Liver (tissue), 8 donors: ENCODE measurements at regions not wholly inside any gene's neighbourhood (a gene's known extent, or its start where the extent isn't known, plus 50 kb on each side); places are given as distances from the start of the nearest gene placed in this dataset.
"Not testable (repeated sequence)": the region's sequence is repeated elsewhere in the genome, so short reads cannot be mapped to it uniquely, and the experiment has no call there.

Source experiments
- DNase-seq: peaks from one replicate; pipeline ENCODE4 v3.0.0-alpha.2; 2017; ENCODE audit warnings: low spot score
- H3K27ac ChIP-seq, 2 donors: one replicate each; pipeline ENCODE4 v1.7.0; 2013; ENCODE audit warnings: inconsistent platforms in 2 of 2, low read length in 2 of 2, control low read depth in 1 of 2, low read depth in 1 of 2, mild to moderate bottlenecking in 1 of 2
- H3K27me3 ChIP-seq, 4 donors: one replicate each; pipeline versions ENCODE4 v1.6.1 to v1.7.0; 2013; ENCODE audit warnings: low read length in 3 of 4, inconsistent platforms in 1 of 4, mild to moderate bottlenecking in 1 of 4, moderate library complexity in 1 of 4; ENCODE audit not compliant: control insufficient read depth in 4 of 4, insufficient read depth in 4 of 4
- H3K36me3 ChIP-seq, 4 donors: one replicate each; pipeline versions ENCODE4 v1.6.1 to v1.7.0; 2013; ENCODE audit warnings: low read length in 3 of 4, mild to moderate bottlenecking in 3 of 4, low read depth in 1 of 4, moderate library complexity in 1 of 4; ENCODE audit not compliant: control insufficient read depth in 4 of 4, insufficient read depth in 3 of 4
- H3K4me1 ChIP-seq, 4 donors: one replicate each; pipeline versions ENCODE4 v1.6.1 to v1.7.0; 2013; ENCODE audit warnings: low read length in 3 of 4, mild to moderate bottlenecking in 3 of 4, moderate library complexity in 1 of 4; ENCODE audit not compliant: control insufficient read depth in 4 of 4, insufficient read depth in 4 of 4
- H3K4me3 ChIP-seq, 3 donors: one replicate each; pipeline versions ENCODE4 v1.6.1 to v1.7.0; 2013; ENCODE audit warnings: low read length in 3 of 3, control low read depth in 1 of 3, low read depth in 1 of 3, mild to moderate bottlenecking in 1 of 3
- H3K9ac ChIP-seq, 2 donors: one replicate each; pipeline ENCODE4 v1.7.0; 2013; ENCODE audit warnings: low read length in 2 of 2, mild to moderate bottlenecking in 2 of 2, moderate library complexity in 2 of 2, control low read depth in 1 of 2, low read depth in 1 of 2
- H3K9me3 ChIP-seq, 4 donors: one replicate each; pipeline versions ENCODE4 v1.6.1 to v1.7.0; 2013; ENCODE audit warnings: low read length in 3 of 4; ENCODE audit not compliant: control insufficient read depth in 4 of 4
- CTCF ChIP-seq: fragments of 150-350 bp; IDR thresholded peaks from 2 replicates; pipeline ENCODE4 v1.5.1; 2017; ENCODE audit warnings: improper control_type of control experiment, low read depth, low read length; ENCODE audit not compliant: missing input control
- EGR1 ChIP-seq, 2 donors: IDR thresholded peaks; 2 replicates each; pipeline ENCODE4 v1.6.1; 2016 to 2018; ENCODE audit warnings: antibody characterized with exemption in 2 of 2, low read depth in 2 of 2
- FOXA1 ChIP-seq: IDR thresholded peaks from 2 replicates; pipeline ENCODE4 v1.6.1; 2016; ENCODE audit warnings: antibody characterized with exemption
- FOXA2 ChIP-seq: IDR thresholded peaks from 2 replicates; pipeline ENCODE4 v1.6.1; 2016; ENCODE audit warnings: antibody characterized with exemption
- GABPA ChIP-seq, 2 donors: IDR thresholded peaks in 1 of 2; conservative IDR thresholded peaks in 1 of 2; 2 replicates each; pipeline ENCODE4 v1.6.1; 2016; ENCODE audit warnings: antibody characterized with exemption in 2 of 2, mild to moderate bottlenecking in 1 of 2, moderate library complexity in 1 of 2
- HNF4A ChIP-seq, 2 donors: conservative IDR thresholded peaks; 2 replicates each; pipeline ENCODE4 v1.6.1; 2016; ENCODE audit warnings: antibody characterized with exemption in 2 of 2, mild to moderate bottlenecking in 2 of 2
- HNF4G ChIP-seq: IDR thresholded peaks from 2 replicates; pipeline ENCODE4 v1.6.1; 2016; ENCODE audit warnings: antibody characterized with exemption
- JUND ChIP-seq, 2 donors: IDR thresholded peaks; 2 replicates each; pipeline ENCODE4 v1.6.1; 2016; ENCODE audit warnings: antibody characterized with exemption in 2 of 2
- NR2F2 ChIP-seq: IDR thresholded peaks from 2 replicates; pipeline ENCODE4 v1.6.1; 2016; ENCODE audit warnings: antibody characterized with exemption
- RAD21 ChIP-seq, 2 donors: IDR thresholded peaks; 2 replicates each; pipeline ENCODE4 v1.6.1; 2016; ENCODE audit warnings: antibody characterized with exemption in 2 of 2, mild to moderate bottlenecking in 2 of 2
- RXRA ChIP-seq, 2 donors: IDR thresholded peaks; 2 replicates each; pipeline ENCODE4 v1.6.1; 2017 to 2018; ENCODE audit warnings: antibody characterized with exemption in 2 of 2, mild to moderate bottlenecking in 1 of 2
- SP1 ChIP-seq: IDR thresholded peaks from 2 replicates; pipeline ENCODE4 v1.6.1; 2018; ENCODE audit warnings: antibody characterized with exemption, mild to moderate bottlenecking
- YY1 ChIP-seq: IDR thresholded peaks from 2 replicates; pipeline ENCODE4 v1.6.1; 2016; ENCODE audit warnings: antibody characterized with exemption, mild to moderate bottlenecking
- WGBS: extraction: QIAGEN DNeasy Blood & Tissue Kit; methylation state at CpG from one replicate; pipeline ENCODE4 v1.1.7; 2013; 5-methylcytosine and 5-hydroxymethylcytosine counted together
- TF ChIP-seq, protein P1 (sequence below): IDR thresholded peaks from 2 replicates; pipeline ENCODE4 v1.6.1; 2016; ENCODE audit warnings: antibody characterized with exemption
- TF ChIP-seq, protein P2 (sequence below): IDR thresholded peaks from 2 replicates; pipeline ENCODE4 v1.6.1; 2016; ENCODE audit warnings: antibody characterized with exemption
- TF ChIP-seq, protein P3 (sequence below): IDR thresholded peaks from 2 replicates; pipeline ENCODE4 v1.6.1; 2016; ENCODE audit warnings: antibody characterized with exemption
- donor health status: healthy.
- donor health status: healthy.
- donor health status: healthy.
- donor health status: healthy.
- donor health status: healthy.

DNA sequence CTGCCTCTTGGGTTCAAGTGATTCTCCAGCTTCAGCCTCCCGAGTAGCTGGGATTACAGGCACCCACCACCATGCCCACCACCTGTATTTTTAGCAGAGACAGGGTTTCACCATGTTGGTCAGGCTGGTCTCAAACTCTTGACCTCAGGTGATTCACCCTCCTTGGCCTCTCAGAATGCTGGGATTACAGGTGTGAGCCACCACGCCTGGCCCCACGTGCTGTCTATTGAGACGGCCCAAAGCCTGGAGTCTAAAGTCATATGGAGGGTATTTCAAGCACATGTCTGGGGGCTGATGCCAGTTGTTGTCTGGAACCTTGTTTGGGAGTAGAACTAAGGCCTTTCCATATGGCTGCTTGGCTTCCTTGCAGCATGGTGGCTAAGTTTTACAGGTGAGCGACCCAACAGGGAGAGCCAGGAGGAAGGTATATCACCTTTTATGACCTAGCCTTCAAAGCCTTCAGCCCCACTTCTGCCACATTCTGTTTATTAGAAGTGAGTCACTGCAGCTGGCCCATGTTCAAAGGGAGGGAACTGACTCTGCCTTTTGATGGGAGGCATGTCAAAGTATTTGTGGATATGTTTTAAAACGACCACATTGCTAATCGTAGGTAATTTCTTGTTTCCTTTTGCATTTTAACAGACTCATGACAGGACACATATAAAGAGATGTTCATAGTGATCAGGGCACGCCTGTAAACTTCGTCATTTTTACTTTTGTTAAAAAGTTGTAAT, 105.3 kb upstream of the GOLGA6L4 start:
- not testable (repeated sequence) for H3K27me3 ChIP-seq, H3K9me3 ChIP-seq, H3K27ac ChIP-seq, H3K36me3 ChIP-seq, H3K4me1 ChIP-seq, H3K9ac ChIP-seq, H3K4me3 ChIP-seq, DNase-seq
- WGBS, result 82% methylated on average over 9 of the region's 9 CpGs

DNA sequence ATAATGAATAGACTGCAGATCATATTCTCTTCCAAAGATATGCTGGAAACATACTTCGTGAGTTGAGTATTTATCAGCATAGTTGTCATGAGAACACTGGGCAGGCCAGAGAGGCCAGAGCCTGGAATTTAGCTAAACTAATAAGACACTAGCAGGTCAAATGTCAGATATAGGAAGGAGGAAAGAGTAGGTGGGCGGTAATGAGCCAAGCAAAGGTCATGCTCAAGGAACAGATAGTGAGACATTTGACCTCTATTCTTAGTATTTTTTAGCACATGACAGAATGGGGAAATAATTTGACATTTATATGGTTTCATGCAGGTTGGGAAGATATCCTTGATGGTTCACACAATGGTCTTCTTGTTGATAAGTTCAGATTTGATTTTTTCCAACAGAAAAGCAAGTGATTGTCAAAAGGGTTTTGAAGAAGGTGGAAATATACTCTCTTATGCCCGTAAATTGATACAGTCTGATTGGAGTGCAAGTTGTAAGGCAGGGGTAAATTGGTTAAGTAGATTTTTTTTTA, 99.6 kb upstream of the GOLGA6L4 start:
- not testable (repeated sequence) for H3K4me3 ChIP-seq, H3K9me3 ChIP-seq, H3K27ac ChIP-seq, H3K36me3 ChIP-seq, DNase-seq, H3K27me3 ChIP-seq, H3K9ac ChIP-seq, H3K4me1 ChIP-seq
- 97% methylated on average over 2 of the region's 3 CpGs for WGBS

DNA sequence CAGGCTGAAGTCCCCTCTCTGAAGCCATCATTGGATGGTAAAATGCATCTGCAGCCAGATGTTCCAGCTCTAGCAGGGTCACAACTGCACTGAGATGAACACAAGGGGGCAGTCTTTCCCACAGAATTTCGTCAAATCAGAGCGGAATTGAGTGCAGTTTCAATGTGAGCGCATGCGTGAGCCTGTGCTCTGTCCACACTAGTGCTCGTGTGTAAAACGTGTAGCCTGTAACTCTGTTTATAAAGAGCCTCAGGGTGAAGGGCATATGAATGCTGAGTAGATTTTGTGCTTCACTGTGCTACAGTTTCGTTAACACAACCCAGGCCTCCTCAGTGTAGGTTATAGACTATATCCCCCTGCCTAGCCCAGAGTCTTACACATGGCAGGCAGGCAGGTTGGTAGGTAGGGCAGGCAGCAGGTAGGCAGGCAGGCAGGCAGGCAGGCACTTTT, 92.7 kb upstream of the GOLGA6L4 start:
- Histone ChIP-seq H3K4me1 (no peaks in the 10 kb centered on the region), H3K9ac (no peak overlapping the region), H3K27ac (no peak overlapping the region), H3K36me3 (no peaks in the 10 kb centered on the region), H3K27me3 (no peaks in the 10 kb centered on the region), H3K4me3 (no peak overlapping the region), H3K9me3 (no peaks in the 10 kb centered on the region)
- WGBS, result under 1% methylated on average over 7 of the region's 7 CpGs
- peak; percentile 74 for DNase-seq
- TF ChIP-seq YY1 (peak; percentile 26), RAD21 (IDR thresholded peaks at IDR 0.05) (peak; percentile 87 to 90), CTCF (peak; percentile 89), FOXA1 (no peak)
- TF ChIP-seq, protein P1, sequence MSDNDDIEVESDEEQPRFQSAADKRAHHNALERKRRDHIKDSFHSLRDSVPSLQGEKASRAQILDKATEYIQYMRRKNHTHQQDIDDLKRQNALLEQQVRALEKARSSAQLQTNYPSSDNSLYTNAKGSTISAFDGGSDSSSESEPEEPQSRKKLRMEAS, result peak; percentile 58

DNA sequence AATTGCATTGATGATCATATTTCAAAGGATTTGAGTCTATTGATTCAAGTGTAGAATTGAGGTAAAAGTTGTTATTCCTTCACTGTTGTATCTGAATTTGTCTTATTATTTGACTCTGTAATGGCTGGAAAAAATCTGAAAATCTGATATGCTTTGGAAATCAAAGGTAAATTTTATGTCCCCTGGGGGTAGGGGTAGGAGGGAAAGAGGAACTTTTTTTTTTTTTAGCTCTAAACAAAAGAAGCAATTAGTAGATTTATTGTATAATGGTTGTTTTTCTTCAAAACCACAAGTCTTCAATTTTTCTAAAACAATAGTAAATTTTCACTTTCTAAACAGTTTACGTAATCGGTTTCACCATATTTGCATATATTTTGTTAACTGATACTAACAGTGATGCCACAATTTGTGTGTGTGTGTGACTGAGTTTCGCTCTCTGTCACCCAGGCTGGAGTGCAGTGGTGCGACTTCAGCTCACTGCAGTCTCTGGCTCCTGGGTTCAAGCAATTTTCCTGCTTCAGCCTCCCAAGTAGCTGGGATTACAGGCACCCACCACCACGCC, 91.7 kb upstream of the GOLGA6L4 start:
- 93% methylated on average over 5 of the region's 5 CpGs for WGBS
- Histone ChIP-seq H3K4me3 (no peak overlapping the region), H3K9me3 (no peaks in the 10 kb centered on the region), H3K27ac (no peak overlapping the region), H3K4me1 (no peaks in the 10 kb centered on the region), H3K27me3 (no peaks in the 10 kb centered on the region), H3K9ac (no peak overlapping the region), H3K36me3 (no peaks in the 10 kb centered on the region)
- no peak for DNase-seq
- TF ChIP-seq FOXA2, result no peak
- TF ChIP-seq CTCF, result no peak
- TF ChIP-seq, protein P1, result no peak
- TF ChIP-seq NR2F2, result no peak
- TF ChIP-seq RXRA (IDR thresholded peaks at IDR 0.05), result no peak
- no peak for TF ChIP-seq GABPA (IDR thresholded peaks at IDR 0.05 in 1 of 2, conservative IDR thresholded peaks at IDR 0.05 in 1 of 2)
- no peak for TF ChIP-seq JUND (IDR thresholded peaks at IDR 0.05)
- no peak for TF ChIP-seq FOXA1
- no peak for TF ChIP-seq EGR1 (IDR thresholded peaks at IDR 0.05; ENCODE audit: low read depth in 2 of 2)
- TF ChIP-seq, protein P2, sequence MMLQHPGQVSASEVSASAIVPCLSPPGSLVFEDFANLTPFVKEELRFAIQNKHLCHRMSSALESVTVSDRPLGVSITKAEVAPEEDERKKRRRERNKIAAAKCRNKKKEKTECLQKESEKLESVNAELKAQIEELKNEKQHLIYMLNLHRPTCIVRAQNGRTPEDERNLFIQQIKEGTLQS, result no peak
- TF ChIP-seq HNF4G, result no peak
- TF ChIP-seq SP1, result no peak
- TF ChIP-seq, protein P3, sequence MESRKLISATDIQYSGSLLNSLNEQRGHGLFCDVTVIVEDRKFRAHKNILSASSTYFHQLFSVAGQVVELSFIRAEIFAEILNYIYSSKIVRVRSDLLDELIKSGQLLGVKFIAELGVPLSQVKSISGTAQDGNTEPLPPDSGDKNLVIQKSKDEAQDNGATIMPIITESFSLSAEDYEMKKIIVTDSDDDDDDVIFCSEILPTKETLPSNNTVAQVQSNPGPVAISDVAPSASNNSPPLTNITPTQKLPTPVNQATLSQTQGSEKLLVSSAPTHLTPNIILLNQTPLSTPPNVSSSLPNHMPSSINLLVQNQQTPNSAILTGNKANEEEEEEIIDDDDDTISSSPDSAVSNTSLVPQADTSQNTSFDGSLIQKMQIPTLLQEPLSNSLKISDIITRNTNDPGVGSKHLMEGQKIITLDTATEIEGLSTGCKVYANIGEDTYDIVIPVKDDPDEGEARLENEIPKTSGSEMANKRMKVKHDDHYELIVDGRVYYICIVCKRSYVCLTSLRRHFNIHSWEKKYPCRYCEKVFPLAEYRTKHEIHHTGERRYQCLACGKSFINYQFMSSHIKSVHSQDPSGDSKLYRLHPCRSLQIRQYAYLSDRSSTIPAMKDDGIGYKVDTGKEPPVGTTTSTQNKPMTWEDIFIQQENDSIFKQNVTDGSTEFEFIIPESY, result no peak
- no peak for TF ChIP-seq HNF4A (conservative IDR thresholded peaks at IDR 0.05)
